ENCODE measurements at regions not wholly inside any gene's neighbourhood (a gene's known extent, or its start where the extent isn't known, plus 50 kb on each side); places are given as distances from the start of the nearest gene placed in this dataset.

DNA sequence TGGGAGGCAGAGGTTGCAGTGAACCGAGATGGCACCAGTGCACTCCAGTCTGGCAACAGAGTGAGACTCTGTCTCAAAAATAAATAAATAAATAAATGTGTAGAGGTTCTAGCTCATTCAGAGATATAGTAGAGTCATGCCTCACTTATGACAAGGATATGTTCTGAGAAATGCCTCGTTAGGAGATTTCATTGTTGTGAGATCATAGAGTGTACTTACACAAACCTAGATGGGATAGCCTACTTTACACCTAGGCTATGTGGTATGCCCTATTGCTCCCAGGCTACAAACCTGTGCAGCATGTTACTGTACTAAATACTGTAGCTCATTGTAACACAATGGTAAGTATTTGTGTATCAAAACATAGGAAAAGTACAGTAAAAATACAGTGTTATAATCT lies 155.3 kb upstream of the JUN start:
- POLR2A ChIA-PET: no interaction called here

DNA sequence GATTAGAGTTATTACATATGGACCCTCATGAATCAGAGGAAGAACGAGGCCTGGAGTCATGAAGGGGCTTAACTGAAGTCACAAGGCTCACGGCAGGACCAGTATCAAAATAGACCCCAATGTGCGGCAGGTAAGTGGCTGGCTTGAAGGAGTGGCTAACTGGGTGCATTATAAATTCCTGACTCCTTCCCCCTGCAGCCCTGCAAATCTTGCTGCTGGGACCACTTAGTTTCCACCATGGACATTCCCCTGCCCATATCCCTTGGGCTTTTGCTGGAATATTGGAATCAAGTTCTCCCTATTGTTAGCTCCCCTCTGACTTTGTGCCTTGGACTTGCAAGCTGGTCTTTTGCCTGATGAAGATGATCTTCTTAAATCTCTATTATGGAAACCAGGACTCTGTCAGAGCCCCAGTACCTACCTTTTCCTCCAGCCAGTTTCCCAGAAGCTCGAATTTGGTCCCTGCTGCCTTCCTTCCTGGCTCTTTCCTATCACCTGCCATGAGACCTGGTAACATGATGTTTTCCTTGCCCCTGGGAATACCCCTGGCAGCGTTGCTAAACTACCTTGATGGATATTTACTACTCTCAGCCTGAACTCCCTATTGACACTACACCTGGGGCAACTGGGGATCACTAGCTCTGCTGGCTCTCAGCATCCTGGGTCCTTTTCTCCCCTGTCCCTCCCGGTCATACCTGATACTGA lies 156.0 kb upstream of the JUN start:
- Histone ChIP-seq H3K4me3 (ENCODE audit: low read depth, low read length) (no peak overlapping the region), H3K27ac (ENCODE audit: low read depth, low read length) (no peak overlapping the region), H3K27me3 (ENCODE audit: control insufficient read depth, insufficient read depth, low read length) (no peaks in the 10 kb centered on the region), H3K9me3 (ENCODE audit: control insufficient read depth, insufficient read depth, low read length) (no peaks in the 10 kb centered on the region)
- TF ChIP-seq, protein P1, sequence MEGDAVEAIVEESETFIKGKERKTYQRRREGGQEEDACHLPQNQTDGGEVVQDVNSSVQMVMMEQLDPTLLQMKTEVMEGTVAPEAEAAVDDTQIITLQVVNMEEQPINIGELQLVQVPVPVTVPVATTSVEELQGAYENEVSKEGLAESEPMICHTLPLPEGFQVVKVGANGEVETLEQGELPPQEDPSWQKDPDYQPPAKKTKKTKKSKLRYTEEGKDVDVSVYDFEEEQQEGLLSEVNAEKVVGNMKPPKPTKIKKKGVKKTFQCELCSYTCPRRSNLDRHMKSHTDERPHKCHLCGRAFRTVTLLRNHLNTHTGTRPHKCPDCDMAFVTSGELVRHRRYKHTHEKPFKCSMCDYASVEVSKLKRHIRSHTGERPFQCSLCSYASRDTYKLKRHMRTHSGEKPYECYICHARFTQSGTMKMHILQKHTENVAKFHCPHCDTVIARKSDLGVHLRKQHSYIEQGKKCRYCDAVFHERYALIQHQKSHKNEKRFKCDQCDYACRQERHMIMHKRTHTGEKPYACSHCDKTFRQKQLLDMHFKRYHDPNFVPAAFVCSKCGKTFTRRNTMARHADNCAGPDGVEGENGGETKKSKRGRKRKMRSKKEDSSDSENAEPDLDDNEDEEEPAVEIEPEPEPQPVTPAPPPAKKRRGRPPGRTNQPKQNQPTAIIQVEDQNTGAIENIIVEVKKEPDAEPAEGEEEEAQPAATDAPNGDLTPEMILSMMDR (IDR thresholded peaks at IDR 0.05; ENCODE audit: low read depth, low read length): no peak
- ChIA-PET POLR2A (no interaction called here), CTCF (no interaction called here)
- DNase-seq (ENCODE audit: low read depth, low spot score): no peak

More for the DNA sequence above, 155.3 kb upstream of the JUN start:
- CTCF ChIA-PET: interaction anchor here (0.6 kb wide), 1 partner anchor 1333 kb away, joined by 3 read pairs; no protein-coding TSS in a partner anchor
- TF ChIP-seq, protein P1 (IDR thresholded peaks at IDR 0.05; ENCODE audit: low read depth, low read length): no peak
- no peak overlapping the region for H3K4me3 ChIP-seq (ENCODE audit: low read depth, low read length)
- no peaks in the 10 kb centered on the region for H3K9me3 ChIP-seq (ENCODE audit: control insufficient read depth, insufficient read depth, low read length)
- no peak for DNase-seq (ENCODE audit: low read depth, low spot score)
- H3K27me3 ChIP-seq (ENCODE audit: control insufficient read depth, insufficient read depth, low read length): no peaks in the 10 kb centered on the region
- H3K27ac ChIP-seq (ENCODE audit: low read depth, low read length): no peak overlapping the region

GRCh38 chr1:58941471-58942289 lies 157.8 kb upstream of the JUN start:
- no peak for DNase-seq (ENCODE audit: low read depth, low spot score)
- Histone ChIP-seq H3K4me3 (ENCODE audit: low read depth, low read length) (no peak overlapping the region), H3K27ac (ENCODE audit: low read depth, low read length) (no peak overlapping the region), H3K27me3 (ENCODE audit: control insufficient read depth, insufficient read depth, low read length) (no peaks in the 10 kb centered on the region), H3K9me3 (ENCODE audit: control insufficient read depth, insufficient read depth, low read length) (no peaks in the 10 kb centered on the region)
- ChIA-PET POLR2A (no interaction called here), CTCF (no interaction called here)
- TF ChIP-seq, protein P1 (IDR thresholded peaks at IDR 0.05; ENCODE audit: low read depth, low read length): no peak

DNA sequence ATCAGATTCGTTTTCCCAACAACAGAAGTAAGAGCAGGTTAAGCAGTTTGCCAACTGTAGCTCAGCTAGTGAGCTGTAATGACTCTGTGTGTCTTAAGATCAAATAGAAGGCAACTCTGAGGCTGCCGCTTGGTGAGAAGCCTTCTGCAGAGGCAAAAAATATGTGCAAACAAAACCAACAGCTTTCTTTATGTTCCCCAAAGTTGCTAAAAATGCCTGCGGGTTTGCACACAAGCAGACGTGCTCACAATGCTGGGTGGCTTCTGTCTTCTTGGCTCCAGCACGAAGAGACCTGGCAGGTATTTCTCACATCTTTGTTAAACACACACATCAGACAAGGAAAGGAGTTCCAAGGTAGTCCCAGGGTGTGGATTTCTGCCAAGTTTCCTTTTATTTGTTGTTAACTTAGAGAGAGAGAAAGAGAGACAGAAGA lies 158.9 kb upstream of the JUN start:
- POLR2A ChIA-PET: interaction anchor here (0.5 kb wide), 1 partner anchor 736 kb away, joined by 3 read pairs; no protein-coding TSS in a partner anchor
- Histone ChIP-seq H3K27ac (ENCODE audit: low read depth, low read length) (no peak overlapping the region), H3K4me3 (ENCODE audit: low read depth, low read length) (no peak overlapping the region), H3K27me3 (ENCODE audit: control insufficient read depth, insufficient read depth, low read length) (no peaks in the 10 kb centered on the region), H3K9me3 (ENCODE audit: control insufficient read depth, insufficient read depth, low read length) (no peaks in the 10 kb centered on the region)
- TF ChIP-seq, protein P1 (IDR thresholded peaks at IDR 0.05; ENCODE audit: low read depth, low read length): no peak
- CTCF ChIA-PET: interaction anchor here (0.6 kb wide), 1 partner anchor 127 kb away, joined by 3 read pairs; no protein-coding TSS in a partner anchor
- no peak for DNase-seq (ENCODE audit: low read depth, low spot score)

GRCh38 chr1:58943776-58944175 lies 159.9 kb upstream of the JUN start:
- ChIA-PET POLR2A (no interaction called here), CTCF (no interaction called here)
- H3K4me3 ChIP-seq (ENCODE audit: low read depth, low read length): no peak overlapping the region
- TF ChIP-seq, protein P1 (IDR thresholded peaks at IDR 0.05; ENCODE audit: low read depth, low read length): no peak
- no peaks in the 10 kb centered on the region for H3K9me3 ChIP-seq (ENCODE audit: control insufficient read depth, insufficient read depth, low read length)
- no peak overlapping the region for H3K27ac ChIP-seq (ENCODE audit: low read depth, low read length)
- no peak for DNase-seq (ENCODE audit: low read depth, low spot score)
- no peaks in the 10 kb centered on the region for H3K27me3 ChIP-seq (ENCODE audit: control insufficient read depth, insufficient read depth, low read length)

Data from AG04450 (cell line).